ENCODE measurements at regions not wholly inside any gene's neighbourhood (a gene's known extent, or its start where the extent isn't known, plus 50 kb on each side); places are given as distances from the start of the nearest gene placed in this dataset.

GRCh38 chr2:59724746-59725145, 828.7 kb downstream of the BCL11A start:
- no peak overlapping the region for H3K9ac ChIP-seq (ENCODE audit: low read length)
- H3K27me3 Mint-ChIP-seq: no peaks in the 10 kb centered on the region
- no peaks in the 10 kb centered on the region for H4K20me1 ChIP-seq (ENCODE audit: control insufficient read depth, insufficient read depth, low read length, poor library complexity, severe bottlenecking)
- H3K4me3 Mint-ChIP-seq: no peak overlapping the region
- TF ChIP-seq, protein P1, sequence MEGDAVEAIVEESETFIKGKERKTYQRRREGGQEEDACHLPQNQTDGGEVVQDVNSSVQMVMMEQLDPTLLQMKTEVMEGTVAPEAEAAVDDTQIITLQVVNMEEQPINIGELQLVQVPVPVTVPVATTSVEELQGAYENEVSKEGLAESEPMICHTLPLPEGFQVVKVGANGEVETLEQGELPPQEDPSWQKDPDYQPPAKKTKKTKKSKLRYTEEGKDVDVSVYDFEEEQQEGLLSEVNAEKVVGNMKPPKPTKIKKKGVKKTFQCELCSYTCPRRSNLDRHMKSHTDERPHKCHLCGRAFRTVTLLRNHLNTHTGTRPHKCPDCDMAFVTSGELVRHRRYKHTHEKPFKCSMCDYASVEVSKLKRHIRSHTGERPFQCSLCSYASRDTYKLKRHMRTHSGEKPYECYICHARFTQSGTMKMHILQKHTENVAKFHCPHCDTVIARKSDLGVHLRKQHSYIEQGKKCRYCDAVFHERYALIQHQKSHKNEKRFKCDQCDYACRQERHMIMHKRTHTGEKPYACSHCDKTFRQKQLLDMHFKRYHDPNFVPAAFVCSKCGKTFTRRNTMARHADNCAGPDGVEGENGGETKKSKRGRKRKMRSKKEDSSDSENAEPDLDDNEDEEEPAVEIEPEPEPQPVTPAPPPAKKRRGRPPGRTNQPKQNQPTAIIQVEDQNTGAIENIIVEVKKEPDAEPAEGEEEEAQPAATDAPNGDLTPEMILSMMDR (IDR thresholded peaks at IDR 0.05): no peak
- no peak for TF ChIP-seq EZH2 (IDR thresholded peaks at IDR 0.05; ENCODE audit: borderline replicate concordance, insufficient read depth, low read depth, low read length, poor library complexity, severe bottlenecking)
- no peak overlapping the region for H3K4me2 ChIP-seq (replicated peaks; ENCODE audit: low read depth, low read length, poor library complexity, severe bottlenecking)
- intact Hi-C loops (cut with micrococcal nuclease): no loop called here
- ChIA-PET POLR2A (no interaction called here), CTCF (no interaction called here)
- DNase-seq (no peak), ATAC-seq (ENCODE audit: low read depth) (no peak)
- H3K4me1 Mint-ChIP-seq: peaks cover 18% of the 10 kb centered on the region
- no peak overlapping the region for H3K27ac ChIP-seq (ENCODE audit: low read length in 2 of 2)
- H3K9me3 Mint-ChIP-seq (ENCODE audit: insufficient read depth): no peaks in the 10 kb centered on the region
- H3K4me1 ChIP-seq (ENCODE audit: control insufficient read depth in 2 of 2, insufficient read depth in 2 of 2, low read length in 2 of 2): peaks cover 10 to 16% of the 10 kb centered on the region in 2 donors
- H3K27me3 ChIP-seq (replicated peaks in 1 of 4; ENCODE audit: control extremely low read depth in 1 of 4, control insufficient read depth in 3 of 4, insufficient read depth in 4 of 4, low read length in 3 of 4): no peaks in the 10 kb centered on the region
- H3K4me3 ChIP-seq (ENCODE audit: control extremely low read depth in 1 of 5, extremely low read depth in 1 of 5, insufficient read depth in 1 of 5, low read depth in 2 of 5, low read length in 4 of 5): no peak overlapping the region
- peaks cover 0 to 1% (median 0%) of the 10 kb centered on the region in 3 donors for H3K9me3 ChIP-seq (ENCODE audit: control extremely low read depth in 1 of 3, control insufficient read depth in 2 of 3, insufficient read depth in 1 of 3, low read length in 2 of 3)
- no peaks in the 10 kb centered on the region for H3K79me2 ChIP-seq (ENCODE audit: control insufficient read depth, insufficient read depth, low read length)
- no peak overlapping the region for H3K27ac Mint-ChIP-seq
- no peaks in the 10 kb centered on the region for H3K36me3 ChIP-seq (replicated peaks in 1 of 2; ENCODE audit: control extremely low read depth in 1 of 2, control insufficient read depth in 1 of 2, extremely low read depth in 1 of 2, insufficient read depth in 2 of 2, low read length in 1 of 2)
- WGBS (ENCODE audit: insufficient coverage): 90% methylated on average over 2 of the region's 3 CpGs
- no peak overlapping the region for H2AFZ ChIP-seq (ENCODE audit: insufficient read depth, low read depth, low read length, poor library complexity, severe bottlenecking)

GRCh38 chr2:59720296-59720866, 833.1 kb downstream of the BCL11A start:
- ATAC-seq (ENCODE audit: low read depth): no peak
- DNase-seq: no peak
- CTCF ChIA-PET: no interaction called here
- TF ChIP-seq, protein P1 (IDR thresholded peaks at IDR 0.05): no peak
- no peak for TF ChIP-seq EZH2 (IDR thresholded peaks at IDR 0.05; ENCODE audit: borderline replicate concordance, insufficient read depth, low read depth, low read length, poor library complexity, severe bottlenecking)
- WGBS (ENCODE audit: insufficient coverage): 100% methylated on average over 1 of the region's 4 CpGs
- H3K9me3 ChIP-seq (ENCODE audit: control extremely low read depth in 1 of 3, control insufficient read depth in 2 of 3, insufficient read depth in 1 of 3, low read length in 2 of 3): peaks cover 0 to 1% (median 0%) of the 10 kb centered on the region in 3 donors
- peaks cover 0 to under 1% of the 10 kb centered on the region in 2 donors for H3K4me1 ChIP-seq (ENCODE audit: control insufficient read depth in 2 of 2, insufficient read depth in 2 of 2, low read length in 2 of 2)
- Mint-ChIP-seq H3K4me3 (no peak overlapping the region), H3K4me1 (peaks cover 3% of the 10 kb centered on the region), H3K27me3 (no peaks in the 10 kb centered on the region), H3K27ac (no peak overlapping the region), H3K9me3 (ENCODE audit: insufficient read depth) (no peaks in the 10 kb centered on the region)
- no peaks in the 10 kb centered on the region for H3K27me3 ChIP-seq (replicated peaks in 1 of 4; ENCODE audit: control extremely low read depth in 1 of 4, control insufficient read depth in 3 of 4, insufficient read depth in 4 of 4, low read length in 3 of 4)
- no peaks in the 10 kb centered on the region for H3K36me3 ChIP-seq (replicated peaks in 1 of 2; ENCODE audit: control extremely low read depth in 1 of 2, control insufficient read depth in 1 of 2, extremely low read depth in 1 of 2, insufficient read depth in 2 of 2, low read length in 1 of 2)
- no peak overlapping the region for H3K4me2 ChIP-seq (replicated peaks; ENCODE audit: low read depth, low read length, poor library complexity, severe bottlenecking)
- POLR2A ChIA-PET: no interaction called here
- H4K20me1 ChIP-seq (ENCODE audit: control insufficient read depth, insufficient read depth, low read length, poor library complexity, severe bottlenecking): no peaks in the 10 kb centered on the region
- no peak overlapping the region for H3K4me3 ChIP-seq (ENCODE audit: control extremely low read depth in 1 of 5, extremely low read depth in 1 of 5, insufficient read depth in 1 of 5, low read depth in 2 of 5, low read length in 4 of 5)
- no peak overlapping the region for H3K27ac ChIP-seq (ENCODE audit: low read length in 2 of 2)
- no peak overlapping the region for H2AFZ ChIP-seq (ENCODE audit: insufficient read depth, low read depth, low read length, poor library complexity, severe bottlenecking)
- no peaks in the 10 kb centered on the region for H3K79me2 ChIP-seq (ENCODE audit: control insufficient read depth, insufficient read depth, low read length)
- intact Hi-C loops (cut with micrococcal nuclease): no loop called here
- no peak overlapping the region for H3K9ac ChIP-seq (ENCODE audit: low read length)
